Liver (tissue), 6 donors: ENCODE measurements at regions not wholly inside any gene's neighbourhood (a gene's known extent, or its start where the extent isn't known, plus 50 kb on each side); places are given as distances from the start of the nearest gene placed in this dataset.

Experiments
- DNase-seq: peaks from one replicate; pipeline ENCODE4 v3.0.0-alpha.2; 2017; ENCODE audit warnings: low spot score
- H3K27ac ChIP-seq, 2 donors: one replicate each; pipeline ENCODE4 v1.7.0; 2013; ENCODE audit warnings: inconsistent platforms in 2 of 2, low read length in 2 of 2, control low read depth in 1 of 2, low read depth in 1 of 2, mild to moderate bottlenecking in 1 of 2
- H3K27me3 ChIP-seq, 4 donors: one replicate each; pipeline versions ENCODE4 v1.6.1 to v1.7.0; 2013; ENCODE audit warnings: low read length in 3 of 4, inconsistent platforms in 1 of 4, mild to moderate bottlenecking in 1 of 4, moderate library complexity in 1 of 4; ENCODE audit not compliant: control insufficient read depth in 4 of 4, insufficient read depth in 4 of 4
- H3K36me3 ChIP-seq, 4 donors: one replicate each; pipeline versions ENCODE4 v1.6.1 to v1.7.0; 2013; ENCODE audit warnings: low read length in 3 of 4, mild to moderate bottlenecking in 3 of 4, low read depth in 1 of 4, moderate library complexity in 1 of 4; ENCODE audit not compliant: control insufficient read depth in 4 of 4, insufficient read depth in 3 of 4
- H3K4me1 ChIP-seq, 4 donors: one replicate each; pipeline versions ENCODE4 v1.6.1 to v1.7.0; 2013; ENCODE audit warnings: low read length in 3 of 4, mild to moderate bottlenecking in 3 of 4, moderate library complexity in 1 of 4; ENCODE audit not compliant: control insufficient read depth in 4 of 4, insufficient read depth in 4 of 4
- H3K4me3 ChIP-seq, 3 donors: one replicate each; pipeline versions ENCODE4 v1.6.1 to v1.7.0; 2013; ENCODE audit warnings: low read length in 3 of 3, control low read depth in 1 of 3, low read depth in 1 of 3, mild to moderate bottlenecking in 1 of 3
- H3K9ac ChIP-seq, 2 donors: one replicate each; pipeline ENCODE4 v1.7.0; 2013; ENCODE audit warnings: low read length in 2 of 2, mild to moderate bottlenecking in 2 of 2, moderate library complexity in 2 of 2, control low read depth in 1 of 2, low read depth in 1 of 2
- H3K9me3 ChIP-seq, 4 donors: one replicate each; pipeline versions ENCODE4 v1.6.1 to v1.7.0; 2013; ENCODE audit warnings: low read length in 3 of 4; ENCODE audit not compliant: control insufficient read depth in 4 of 4
- ATF3 ChIP-seq: IDR thresholded peaks from 2 replicates; pipeline ENCODE4 v1.6.1; 2016; ENCODE audit warnings: antibody characterized with exemption
- EGR1 ChIP-seq, 2 donors: IDR thresholded peaks; 2 replicates each; pipeline ENCODE4 v1.6.1; 2016 to 2018; ENCODE audit warnings: antibody characterized with exemption in 2 of 2, low read depth in 2 of 2
- FOXA1 ChIP-seq: IDR thresholded peaks from 2 replicates; pipeline ENCODE4 v1.6.1; 2016; ENCODE audit warnings: antibody characterized with exemption
- FOXA2 ChIP-seq: IDR thresholded peaks from 2 replicates; pipeline ENCODE4 v1.6.1; 2016; ENCODE audit warnings: antibody characterized with exemption
- GABPA ChIP-seq, 2 donors: IDR thresholded peaks in 1 of 2; conservative IDR thresholded peaks in 1 of 2; 2 replicates each; pipeline ENCODE4 v1.6.1; 2016; ENCODE audit warnings: antibody characterized with exemption in 2 of 2, mild to moderate bottlenecking in 1 of 2, moderate library complexity in 1 of 2
- HNF4A ChIP-seq, 2 donors: conservative IDR thresholded peaks; 2 replicates each; pipeline ENCODE4 v1.6.1; 2016; ENCODE audit warnings: antibody characterized with exemption in 2 of 2, mild to moderate bottlenecking in 2 of 2
- HNF4G ChIP-seq: IDR thresholded peaks from 2 replicates; pipeline ENCODE4 v1.6.1; 2016; ENCODE audit warnings: antibody characterized with exemption
- JUND ChIP-seq, 2 donors: IDR thresholded peaks; 2 replicates each; pipeline ENCODE4 v1.6.1; 2016; ENCODE audit warnings: antibody characterized with exemption in 2 of 2
- NR2F2 ChIP-seq: IDR thresholded peaks from 2 replicates; pipeline ENCODE4 v1.6.1; 2016; ENCODE audit warnings: antibody characterized with exemption
- RAD21 ChIP-seq, 2 donors: IDR thresholded peaks; 2 replicates each; pipeline ENCODE4 v1.6.1; 2016; ENCODE audit warnings: antibody characterized with exemption in 2 of 2, mild to moderate bottlenecking in 2 of 2
- REST ChIP-seq: IDR thresholded peaks from 2 replicates; pipeline ENCODE4 v1.6.1; 2016; ENCODE audit warnings: antibody characterized with exemption, mild to moderate bottlenecking
- RXRA ChIP-seq, 2 donors: IDR thresholded peaks; 2 replicates each; pipeline ENCODE4 v1.6.1; 2017 to 2018; ENCODE audit warnings: antibody characterized with exemption in 2 of 2, mild to moderate bottlenecking in 1 of 2
- SP1 ChIP-seq: IDR thresholded peaks from 2 replicates; pipeline ENCODE4 v1.6.1; 2018; ENCODE audit warnings: antibody characterized with exemption, mild to moderate bottlenecking
- TAF1 ChIP-seq: conservative IDR thresholded peaks from 2 replicates; pipeline ENCODE4 v1.6.1; 2016; ENCODE audit warnings: antibody characterized with exemption, mild to moderate bottlenecking
- YY1 ChIP-seq: IDR thresholded peaks from 2 replicates; pipeline ENCODE4 v1.6.1; 2016; ENCODE audit warnings: antibody characterized with exemption, mild to moderate bottlenecking
- TF ChIP-seq, protein P1 (sequence below): IDR thresholded peaks from 2 replicates; pipeline ENCODE4 v1.6.1; 2016; ENCODE audit warnings: antibody characterized with exemption
- donor health status: healthy.
- donor health status: healthy.
- donor health status: healthy.

DNA sequence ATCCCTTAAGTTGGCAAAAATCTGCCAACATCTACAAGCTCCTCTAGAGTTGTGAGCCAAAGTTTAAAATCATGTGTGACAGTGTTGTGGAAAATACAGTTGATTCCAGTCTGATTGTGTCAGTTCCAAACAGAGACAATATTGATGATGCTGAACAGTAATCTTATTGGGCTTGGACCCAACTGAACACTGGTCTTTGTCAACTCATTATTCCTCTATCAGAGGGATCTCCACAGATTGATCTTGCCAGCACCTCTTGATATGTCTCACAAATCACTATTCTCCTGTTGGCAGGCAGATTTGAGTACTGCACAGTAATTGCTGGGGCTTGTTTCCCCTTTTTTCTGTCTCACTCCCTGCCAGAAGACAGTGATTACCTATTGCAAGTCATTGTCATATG, 326.6 kb upstream of the DPH6 start:
- no peak overlapping the region for H3K9ac ChIP-seq
- no peak for TF ChIP-seq NR2F2
- TF ChIP-seq RAD21 (IDR thresholded peaks at IDR 0.05): no peak
- no peak for TF ChIP-seq JUND (IDR thresholded peaks at IDR 0.05)
- no peak for TF ChIP-seq SP1
- TF ChIP-seq HNF4G: no peak
- H3K9me3 ChIP-seq: no peaks in the 10 kb centered on the region
- H3K27ac ChIP-seq: no peak overlapping the region
- no peaks in the 10 kb centered on the region for H3K36me3 ChIP-seq
- no peaks in the 10 kb centered on the region for H3K27me3 ChIP-seq
- no peak for DNase-seq
- no peak overlapping the region for H3K4me3 ChIP-seq
- H3K4me1 ChIP-seq: no peaks in the 10 kb centered on the region

- no peaks in the 10 kb centered on the region for H3K36me3 ChIP-seq
- H3K4me1 ChIP-seq: no peaks in the 10 kb centered on the region
- no peaks in the 10 kb centered on the region for H3K27me3 ChIP-seq
- no peak overlapping the region for H3K4me3 ChIP-seq
- H3K9ac ChIP-seq: no peak overlapping the region
- no peaks in the 10 kb centered on the region for H3K9me3 ChIP-seq
- TF ChIP-seq ATF3 (no peak), NR2F2 (no peak), FOXA2 (no peak), SP1 (no peak), EGR1 (IDR thresholded peaks at IDR 0.05; ENCODE audit: low read depth in 2 of 2) (no peak), RXRA (IDR thresholded peaks at IDR 0.05) (no peak), REST (no peak), RAD21 (IDR thresholded peaks at IDR 0.05) (no peak), JUND (IDR thresholded peaks at IDR 0.05) (no peak), GABPA (IDR thresholded peaks at IDR 0.05 in 1 of 2, conservative IDR thresholded peaks at IDR 0.05 in 1 of 2) (no peak), TAF1 (no peak), YY1 (no peak), HNF4A (conservative IDR thresholded peaks at IDR 0.05) (no peak), FOXA1 (no peak)
- TF ChIP-seq, protein P1, sequence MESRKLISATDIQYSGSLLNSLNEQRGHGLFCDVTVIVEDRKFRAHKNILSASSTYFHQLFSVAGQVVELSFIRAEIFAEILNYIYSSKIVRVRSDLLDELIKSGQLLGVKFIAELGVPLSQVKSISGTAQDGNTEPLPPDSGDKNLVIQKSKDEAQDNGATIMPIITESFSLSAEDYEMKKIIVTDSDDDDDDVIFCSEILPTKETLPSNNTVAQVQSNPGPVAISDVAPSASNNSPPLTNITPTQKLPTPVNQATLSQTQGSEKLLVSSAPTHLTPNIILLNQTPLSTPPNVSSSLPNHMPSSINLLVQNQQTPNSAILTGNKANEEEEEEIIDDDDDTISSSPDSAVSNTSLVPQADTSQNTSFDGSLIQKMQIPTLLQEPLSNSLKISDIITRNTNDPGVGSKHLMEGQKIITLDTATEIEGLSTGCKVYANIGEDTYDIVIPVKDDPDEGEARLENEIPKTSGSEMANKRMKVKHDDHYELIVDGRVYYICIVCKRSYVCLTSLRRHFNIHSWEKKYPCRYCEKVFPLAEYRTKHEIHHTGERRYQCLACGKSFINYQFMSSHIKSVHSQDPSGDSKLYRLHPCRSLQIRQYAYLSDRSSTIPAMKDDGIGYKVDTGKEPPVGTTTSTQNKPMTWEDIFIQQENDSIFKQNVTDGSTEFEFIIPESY: no peak
- DNase-seq: no peak
- H3K27ac ChIP-seq: no peak overlapping the region
Observed at GRCh38 chr15:35874260-35874905, 328.4 kb upstream of the DPH6 start.
